IMR-90 (cell line): ENCODE measurements at regions not wholly inside any gene's neighbourhood (a gene's known extent, or its start where the extent isn't known, plus 50 kb on each side); places are given as distances from the start of the nearest gene placed in this dataset.

Source experiments
- ATAC-seq: fragments of 200-7000 bp; cut with Tn5 transposase; 2 replicates; pipeline ENCODE4 v1.9.1; 2020; ENCODE audit warnings: low read depth, mild to moderate bottlenecking, moderate library complexity
- BruUV-seq: library from RNA; stranded (reverse); fragments of 400-500 nt; replicated peaks from 2 replicates; lab custom pipeline; 2021; lab: Mats Ljungman, UMichigan
- CTCF ChIA-PET: fragments of 300-600 bp; formaldehyde crosslinking; extraction: SDS; loops from one replicate; lab custom pipeline; 2021; ENCODE audit warnings: antibody characterized with exemption; lab: Yijun Ruan, JAX
- POLR2A ChIA-PET: fragments of 300-600 bp; sonication (Branson Sonifier 250); formaldehyde crosslinking; loops from one replicate; lab custom pipeline; 2022; ENCODE audit warnings: antibody characterized with exemption; ENCODE audit not compliant: unreplicated experiment; lab: Charles Lee
- DNase-seq: peaks from one replicate; pipeline ENCODE4 v3.0.0; 2013
- H2AFZ ChIP-seq: replicated peaks from 2 replicates; pipeline ENCODE3; 2013; ENCODE audit warnings: low read length, mild to moderate bottlenecking; ENCODE audit not compliant: poor library complexity
- H2AK5ac ChIP-seq: 2 replicates; pipeline ENCODE4 v1.6.1; 2013; ENCODE audit warnings: low read depth, low read length, inconsistent platforms
- H2AK9ac ChIP-seq: replicated peaks from 2 replicates; pipeline ENCODE3; 2013; ENCODE audit warnings: mild to moderate bottlenecking, low read depth, low read length, moderate library complexity; ENCODE audit not compliant: poor library complexity
- H2BK120ac ChIP-seq: 2 replicates; pipeline ENCODE4 v1.6.1; 2013; ENCODE audit warnings: low read depth, low read length, inconsistent platforms
- H2BK15ac ChIP-seq: 3 replicates; pipeline ENCODE4 v1.6.1; 2013; ENCODE audit warnings: low read depth, low read length, inconsistent platforms
- H2BK20ac ChIP-seq: 2 replicates; pipeline ENCODE4 v1.6.1; 2013; ENCODE audit warnings: low read depth, mild to moderate bottlenecking, inconsistent platforms, low read length, moderate library complexity
- H2BK5ac ChIP-seq: 2 replicates; pipeline ENCODE4 v1.6.1; 2013; ENCODE audit warnings: mild to moderate bottlenecking, low read depth, low read length, inconsistent platforms; ENCODE audit not compliant: poor library complexity, severe bottlenecking
- H3K14ac ChIP-seq: replicated peaks from 2 replicates; pipeline ENCODE4 v1.6.1; 2013; ENCODE audit warnings: low read depth, low read length, inconsistent platforms
- H3K18ac ChIP-seq: 2 replicates; pipeline ENCODE4 v1.6.1; 2013; ENCODE audit warnings: low read depth, low read length, control low read depth
- H3K23ac ChIP-seq: 2 replicates; pipeline ENCODE4 v1.6.1; 2013; ENCODE audit warnings: low read depth, low read length, inconsistent platforms
- H3K27ac ChIP-seq: 2 replicates; pipeline ENCODE4 v1.5.1; 2013; ENCODE audit warnings: mild to moderate bottlenecking, control low read depth, low read length; ENCODE audit not compliant: insufficient read depth
- H3K27me3 ChIP-seq: 2 replicates; pipeline ENCODE4 v1.6.1; 2013; ENCODE audit warnings: low read length; ENCODE audit not compliant: control insufficient read depth, insufficient read depth
- H3K36me3 ChIP-seq: 2 replicates; pipeline ENCODE4 v1.6.1; 2013; ENCODE audit warnings: low read length, mixed read lengths; ENCODE audit not compliant: control insufficient read depth, insufficient read depth
- H3K4ac ChIP-seq: 2 replicates; pipeline ENCODE4 v1.6.1; 2013; ENCODE audit warnings: low read depth, low read length, inconsistent platforms
- H3K4me1 ChIP-seq: 2 replicates; pipeline ENCODE4 v1.6.1; 2013; ENCODE audit warnings: low read length, mixed read lengths; ENCODE audit not compliant: control insufficient read depth, insufficient read depth
- H3K4me2 ChIP-seq: 2 replicates; pipeline ENCODE4 v1.6.1; 2013; ENCODE audit warnings: low read depth, mild to moderate bottlenecking, control low read depth, low read length, moderate library complexity
- H3K4me3 ChIP-seq: 2 replicates; pipeline ENCODE4 v1.5.1; 2013; ENCODE audit warnings: low read depth, mild to moderate bottlenecking, control low read depth, low read length, moderate library complexity; ENCODE audit not compliant: insufficient read depth
- H3K56ac ChIP-seq: 2 replicates; pipeline ENCODE4 v1.6.1; 2013; ENCODE audit warnings: low read length, inconsistent platforms; ENCODE audit not compliant: insufficient read depth; ENCODE audit errors: extremely low read depth
- H3K79me1 ChIP-seq, 2 experiments: 2 replicates each; pipeline ENCODE4 v1.6.1; 2013; ENCODE audit warnings: low read length in 2 of 2, inconsistent platforms in 1 of 2, low read depth in 1 of 2
- H3K9ac ChIP-seq: 2 replicates; pipeline ENCODE4 v1.6.1; 2013; ENCODE audit warnings: low read depth, low read length, control low read depth
- H3K9me1 ChIP-seq: 2 replicates; pipeline ENCODE4 v1.6.1; 2013; ENCODE audit warnings: low read length, inconsistent platforms; ENCODE audit not compliant: insufficient read depth
- H3K9me3 ChIP-seq: 2 replicates; pipeline ENCODE4 v1.6.1; 2013; ENCODE audit warnings: low read length; ENCODE audit not compliant: control insufficient read depth, insufficient read depth
- H4K20me1 ChIP-seq: 2 replicates; pipeline ENCODE4 v1.6.1; 2013; ENCODE audit warnings: low read length, inconsistent platforms; ENCODE audit not compliant: insufficient read depth
- H4K5ac ChIP-seq: 2 replicates; pipeline ENCODE4 v1.6.1; 2013; ENCODE audit warnings: mild to moderate bottlenecking, low read depth, low read length, control low read depth
- H4K8ac ChIP-seq, 2 experiments: 2 replicates each; pipeline ENCODE4 v1.6.1; 2013; ENCODE audit warnings: low read depth in 2 of 2, low read length in 2 of 2, control low read depth in 1 of 2, inconsistent platforms in 1 of 2
- H4K91ac ChIP-seq: 2 replicates; pipeline ENCODE4 v1.6.1; 2013; ENCODE audit warnings: low read depth, low read length, inconsistent platforms; ENCODE audit not compliant: insufficient read depth
- CEBPB ChIP-seq: IDR thresholded peaks from 2 replicates; pipeline ENCODE4 v1.6.1; 2012; ENCODE audit warnings: low read depth, low read length, improper control_type of control experiment
- CTCF ChIP-seq: conservative IDR thresholded peaks from 2 replicates; pipeline ENCODE4 v1.5.1; 2012; ENCODE audit warnings: mild to moderate bottlenecking, low read depth, low read length, improper control_type of control experiment
- FOS ChIP-seq: fragments of 150-350 bp; IDR thresholded peaks from 2 replicates; pipeline ENCODE4 v1.6.1; 2016; ENCODE audit warnings: low read depth, low read length
- MAFK ChIP-seq: IDR thresholded peaks from 2 replicates; pipeline ENCODE4 v1.6.1; 2012; ENCODE audit warnings: low read depth, low read length, improper control_type of control experiment
- MAZ ChIP-seq: IDR thresholded peaks from 2 replicates; pipeline ENCODE4 v1.6.1; 2012; ENCODE audit warnings: low read depth, mild to moderate bottlenecking, low read length, improper control_type of control experiment, moderate library complexity, borderline replicate concordance
- POLR2A ChIP-seq: IDR thresholded peaks from 2 replicates; pipeline ENCODE4 v1.6.1; 2012; ENCODE audit warnings: mild to moderate bottlenecking, low read depth, low read length
- RAD21 ChIP-seq: IDR thresholded peaks from 2 replicates; pipeline ENCODE4 v1.6.1; 2012; ENCODE audit warnings: low read length, improper control_type of control experiment
- RFX5 ChIP-seq: IDR thresholded peaks from 2 replicates; pipeline ENCODE4 v1.8.0; 2012; ENCODE audit warnings: low read depth, mild to moderate bottlenecking, low read length, moderate library complexity
- WGBS, 2 experiments: methylation state at CpG; one replicate each; pipeline versions ENCODE4 v1.1.5 to v1.1.7; 2013; ENCODE audit warnings: missing lambda C conversion rate in 2 of 2; ENCODE audit not compliant: insufficient read length in 1 of 2; ENCODE audit errors: extremely low coverage in 2 of 2; 5-methylcytosine and 5-hydroxymethylcytosine counted together
- dilution Hi-C: fragments of 300-500 bp; cut with HindIII; formaldehyde crosslinking; loops from one replicate; pipeline ENCODE4 v1.14.3; 2018; ENCODE audit warnings: low sequenced_read_pairs; ENCODE audit not compliant: unreplicated experiment
- in situ Hi-C: fragments of 300-500 bp; cut with MboI; formaldehyde crosslinking; loops from 3 replicates; pipeline ENCODE4 v1.14.3; 2019; ENCODE audit warnings: low sequenced_read_pairs, inconsistent platforms, mixed read lengths
- intact Hi-C: fragments of 100-400 bp; cut with micrococcal nuclease; formaldehyde crosslinking; loops from 2 replicates; pipeline ENCODE4 v1.10.0; 2022

DNA sequence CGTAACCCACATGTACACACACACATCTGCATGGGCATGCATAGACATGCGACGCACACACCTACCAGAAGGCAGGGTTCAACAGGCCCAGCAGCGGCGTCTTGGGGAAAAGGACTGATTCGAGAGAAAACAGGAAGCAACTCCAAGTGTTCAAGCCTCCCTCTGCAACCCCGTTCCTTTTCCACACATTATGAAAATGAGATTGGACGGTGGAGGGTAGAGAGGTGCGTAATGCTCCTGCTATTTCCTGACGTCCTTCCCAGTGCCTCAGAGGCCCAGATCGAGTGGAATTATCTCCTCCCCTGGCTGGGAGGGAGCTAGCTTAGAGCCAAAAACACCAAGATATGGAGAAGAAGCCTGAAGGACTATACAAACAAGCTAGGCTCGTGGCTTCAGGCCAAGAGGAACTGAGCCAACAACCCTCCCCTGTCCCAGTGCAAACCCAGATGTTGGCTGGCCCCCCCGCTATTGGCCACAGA is 289.2 kb downstream of the MN1 start:
- Histone ChIP-seq H3K9me1 (peaks cover 5% of the 10 kb centered on the region), H3K23ac (peak overlapping the region; percentile 83), H3K18ac (peak overlapping the region; percentile 72), H2BK5ac (peak overlapping the region; percentile 87), H3K4me2 (peak overlapping the region; percentile 24), H2AK9ac (peak overlapping the region; percentile 88), H4K5ac (peak overlapping the region; percentile 69), H3K56ac (peak overlapping the region; percentile 20; the same call in 1 of the 2 replicates), H3K27me3 (no peaks in the 10 kb centered on the region), H3K14ac (peak overlapping the region; percentile 90), H3K9me3 (no peaks in the 10 kb centered on the region), H3K36me3 (no peaks in the 10 kb centered on the region), H2BK20ac (peak overlapping the region; percentile 69), H3K79me1 (no peaks in the 10 kb centered on the region), H3K4me3 (no peak overlapping the region), H3K4me1 (peaks cover 8% of the 10 kb centered on the region), H2BK120ac (peak overlapping the region; percentile 96), H4K20me1 (no peaks in the 10 kb centered on the region), H2AK5ac (peak overlapping the region; percentile 82), H4K91ac (peak overlapping the region; percentile 96), H3K4ac (peak overlapping the region; percentile 94), H4K8ac (peak overlapping the region; percentile 44 to 94), H3K9ac (no peak overlapping the region; the same call in 1 of the 2 replicates), H3K27ac (peak overlapping the region; percentile 63), H2AFZ (peak overlapping the region; percentile 88), H2BK15ac (peak overlapping the region; percentile 68; the same call in 2 of the 3 replicates)
- peak; percentile 97 for DNase-seq
- dilution Hi-C loops: no loop called here
- in situ Hi-C loops: no loop called here
- POLR2A ChIA-PET: no interaction called here
- no CpG with 5 or more reads among the region's 13 CpGs for WGBS, 2 experiments
- TF ChIP-seq MAFK: no peak
- TF ChIP-seq FOS: peak; percentile 51; the same call in 1 of the 2 replicates
- no peak for TF ChIP-seq CTCF
- peak; percentile 82; the same call in 1 of the 2 replicates for TF ChIP-seq MAZ
- no peak for TF ChIP-seq RFX5
- TF ChIP-seq POLR2A: 0 out of 2 replicates have a peak, but pooled peaks have one; percentile 35
- no peak for TF ChIP-seq CEBPB
- TF ChIP-seq RAD21: no peak
- CTCF ChIA-PET: no interaction called here
- intact Hi-C loops: no loop called here
- BruUV-seq: no TSS peak
- ATAC-seq: peak; percentile 99
